Neutrophil (primary cell): ENCODE measurements at regions not wholly inside any gene's neighbourhood (a gene's known extent, or its start where the extent isn't known, plus 50 kb on each side); places are given as distances from the start of the nearest gene placed in this dataset.

Source experiments
- H3K27ac ChIP-seq: fragments of 200-600 bp; sonication (generic); 2 replicates; pipeline ENCODE4 v1.5.1; 2016; ENCODE audit warnings: mild to moderate bottlenecking, moderate library complexity
- H3K27me3 ChIP-seq: fragments of 200-600 bp; sonication (generic); 2 replicates; pipeline ENCODE4 v1.6.0; 2016; ENCODE audit warnings: mild to moderate bottlenecking
- H3K36me3 ChIP-seq: fragments of 200-600 bp; sonication (generic); 2 replicates; pipeline ENCODE4 v1.5.1; 2017
- H3K4me1 ChIP-seq, 2 experiments: fragments of 200-600 bp in 1 of 2; sonication (generic) in 1 of 2; 1 replicate in 1 of 2; 2 replicates in 1 of 2; pipeline versions ENCODE4 v1.5.1 to v1.6.1; 2013 to 2016; ENCODE audit warnings: low read depth in 1 of 2, low read length in 1 of 2, mild to moderate bottlenecking in 1 of 2, moderate library complexity in 1 of 2; ENCODE audit not compliant: control insufficient read depth in 1 of 2, insufficient read depth in 1 of 2
- H3K4me3 ChIP-seq, 2 experiments: fragments of 200-600 bp in 1 of 2; sonication (generic) in 1 of 2; 1 replicate in 1 of 2; 2 replicates in 1 of 2; pipeline ENCODE4 v1.5.1; 2013 to 2016; ENCODE audit warnings: low read depth in 1 of 2, low read length in 1 of 2, mild to moderate bottlenecking in 1 of 2, moderate library complexity in 1 of 2
- H3K9me3 ChIP-seq: fragments of 200-600 bp; sonication (generic); 2 replicates; pipeline ENCODE4 v1.5.1; 2016
- TF ChIP-seq, protein P1 (sequence below): fragments of 200-600 bp; sonication (generic); IDR thresholded peaks from 2 replicates; pipeline ENCODE4 v1.5.1; 2016; ENCODE audit warnings: antibody characterized with exemption

DNA sequence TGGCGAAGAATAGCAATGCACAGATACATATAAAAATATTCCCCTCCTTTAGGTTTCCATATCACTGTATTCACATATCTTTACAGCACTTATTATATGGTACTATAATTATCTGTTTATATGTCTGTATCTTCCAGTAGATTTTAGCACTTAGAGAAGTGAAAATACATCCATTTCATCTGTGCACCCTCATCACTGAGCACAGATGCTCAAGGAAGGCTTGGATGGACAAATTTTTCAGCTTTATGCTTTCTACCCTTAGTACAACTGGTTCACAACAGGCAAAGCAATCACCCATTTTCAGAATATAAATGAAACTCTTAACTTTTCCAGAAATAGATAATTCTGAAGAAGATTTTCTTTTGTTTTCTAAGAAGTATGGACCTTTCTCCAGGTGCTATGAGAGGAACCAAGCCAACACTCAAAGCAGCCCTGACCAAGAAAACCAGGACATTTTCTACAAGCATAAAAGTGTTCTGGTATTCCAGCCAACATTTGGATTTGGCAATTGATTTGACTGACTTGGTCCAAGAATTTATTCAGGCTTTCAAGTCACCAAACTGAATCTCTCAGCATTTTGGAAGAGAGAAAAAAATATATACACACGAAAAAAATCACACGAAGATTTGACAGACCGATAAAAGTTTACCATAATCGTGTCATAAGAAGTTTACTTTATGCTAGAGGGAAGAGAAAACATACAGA, 170.2 kb upstream of the CD180 start:
- Histone ChIP-seq H3K4me1 (no peaks in the 10 kb centered on the region), H3K36me3 (no peaks in the 10 kb centered on the region), H3K9me3 (no peaks in the 10 kb centered on the region), H3K27ac (no peak overlapping the region), H3K27me3 (no peaks in the 10 kb centered on the region), H3K4me3 (no peak overlapping the region)
- TF ChIP-seq, protein P1, sequence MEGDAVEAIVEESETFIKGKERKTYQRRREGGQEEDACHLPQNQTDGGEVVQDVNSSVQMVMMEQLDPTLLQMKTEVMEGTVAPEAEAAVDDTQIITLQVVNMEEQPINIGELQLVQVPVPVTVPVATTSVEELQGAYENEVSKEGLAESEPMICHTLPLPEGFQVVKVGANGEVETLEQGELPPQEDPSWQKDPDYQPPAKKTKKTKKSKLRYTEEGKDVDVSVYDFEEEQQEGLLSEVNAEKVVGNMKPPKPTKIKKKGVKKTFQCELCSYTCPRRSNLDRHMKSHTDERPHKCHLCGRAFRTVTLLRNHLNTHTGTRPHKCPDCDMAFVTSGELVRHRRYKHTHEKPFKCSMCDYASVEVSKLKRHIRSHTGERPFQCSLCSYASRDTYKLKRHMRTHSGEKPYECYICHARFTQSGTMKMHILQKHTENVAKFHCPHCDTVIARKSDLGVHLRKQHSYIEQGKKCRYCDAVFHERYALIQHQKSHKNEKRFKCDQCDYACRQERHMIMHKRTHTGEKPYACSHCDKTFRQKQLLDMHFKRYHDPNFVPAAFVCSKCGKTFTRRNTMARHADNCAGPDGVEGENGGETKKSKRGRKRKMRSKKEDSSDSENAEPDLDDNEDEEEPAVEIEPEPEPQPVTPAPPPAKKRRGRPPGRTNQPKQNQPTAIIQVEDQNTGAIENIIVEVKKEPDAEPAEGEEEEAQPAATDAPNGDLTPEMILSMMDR: no peak

DNA sequence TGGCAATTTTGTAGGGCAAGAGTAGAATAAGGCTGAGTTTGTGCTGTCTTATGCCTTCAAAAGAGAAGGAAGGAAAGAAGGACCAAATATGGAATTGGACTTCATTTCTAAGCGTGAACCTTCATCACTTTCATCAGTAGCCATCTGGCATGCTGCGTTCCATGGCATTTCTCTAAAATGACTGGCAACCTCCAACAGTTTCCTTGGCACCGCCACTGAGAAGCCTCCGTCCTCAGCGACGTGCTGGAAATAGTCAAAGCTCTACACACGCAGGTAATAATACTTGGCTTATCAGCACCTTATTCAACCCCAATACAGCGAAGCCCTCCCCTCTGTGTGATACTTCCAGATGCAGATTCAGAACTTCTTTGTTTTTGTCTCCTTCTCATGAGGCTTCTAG, 169.7 kb upstream of the CD180 start:
- no peaks in the 10 kb centered on the region for H3K36me3 ChIP-seq
- TF ChIP-seq, protein P1: no peak
- H3K27me3 ChIP-seq: no peaks in the 10 kb centered on the region
- H3K4me3 ChIP-seq: no peak overlapping the region
- no peak overlapping the region for H3K27ac ChIP-seq
- no peaks in the 10 kb centered on the region for H3K4me1 ChIP-seq
- no peaks in the 10 kb centered on the region for H3K9me3 ChIP-seq

DNA sequence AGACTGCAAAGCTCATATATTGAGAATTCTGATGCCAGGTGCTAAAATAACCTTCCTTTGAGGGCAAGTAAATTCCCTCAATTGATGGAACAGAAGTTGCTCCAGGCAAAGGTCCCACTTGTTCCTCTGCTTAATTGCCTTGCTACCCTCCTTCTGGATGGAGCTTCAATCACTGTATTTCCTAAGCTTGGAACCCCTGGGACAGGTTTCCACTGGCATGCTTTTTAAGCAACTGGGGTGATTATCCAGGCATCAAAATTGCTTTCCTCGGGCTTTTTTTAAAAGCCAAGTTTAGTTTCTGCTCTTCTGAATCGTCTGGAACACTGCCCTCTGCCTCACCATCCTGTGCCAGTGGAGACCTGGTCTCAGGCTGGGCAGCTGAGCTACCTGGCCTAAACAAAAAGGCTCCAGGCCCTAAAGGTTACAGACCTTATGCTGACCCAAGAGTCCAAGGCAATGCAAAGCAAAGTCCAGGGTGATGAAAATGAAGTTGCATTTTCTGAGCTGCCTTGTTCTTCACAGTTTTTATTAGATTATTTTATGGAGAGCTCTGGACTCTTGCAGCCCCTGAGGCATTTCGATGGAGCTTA, 167.9 kb upstream of the CD180 start:
- H3K4me3 ChIP-seq: no peak overlapping the region
- no peaks in the 10 kb centered on the region for H3K4me1 ChIP-seq
- no peaks in the 10 kb centered on the region for H3K36me3 ChIP-seq
- H3K27me3 ChIP-seq: no peaks in the 10 kb centered on the region
- TF ChIP-seq, protein P1: no peak
- H3K27ac ChIP-seq: no peak overlapping the region
- no peaks in the 10 kb centered on the region for H3K9me3 ChIP-seq

DNA sequence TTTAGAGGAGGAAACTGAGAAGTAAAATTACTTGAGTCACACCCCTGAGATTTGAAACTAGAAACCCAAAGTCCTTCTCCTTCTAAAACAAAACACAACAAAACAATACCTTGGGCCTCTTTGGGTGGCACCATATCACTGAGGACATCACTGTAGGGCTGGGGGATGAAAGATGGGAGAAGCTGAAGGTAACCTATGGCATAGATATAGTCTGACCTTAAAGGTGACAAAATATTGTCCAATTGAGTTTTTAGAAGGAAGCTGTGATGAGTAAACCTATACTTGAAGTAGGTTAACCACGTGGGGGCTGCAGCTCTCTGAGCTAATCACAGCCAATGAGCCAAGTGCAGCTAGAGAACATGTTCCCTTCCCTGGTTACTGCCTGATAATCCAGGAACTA, 167.4 kb upstream of the CD180 start:
- no peak overlapping the region for H3K27ac ChIP-seq
- H3K27me3 ChIP-seq: no peaks in the 10 kb centered on the region
- no peaks in the 10 kb centered on the region for H3K36me3 ChIP-seq
- no peaks in the 10 kb centered on the region for H3K9me3 ChIP-seq
- TF ChIP-seq, protein P1: no peak
- no peak overlapping the region for H3K4me3 ChIP-seq
- no peaks in the 10 kb centered on the region for H3K4me1 ChIP-seq

DNA sequence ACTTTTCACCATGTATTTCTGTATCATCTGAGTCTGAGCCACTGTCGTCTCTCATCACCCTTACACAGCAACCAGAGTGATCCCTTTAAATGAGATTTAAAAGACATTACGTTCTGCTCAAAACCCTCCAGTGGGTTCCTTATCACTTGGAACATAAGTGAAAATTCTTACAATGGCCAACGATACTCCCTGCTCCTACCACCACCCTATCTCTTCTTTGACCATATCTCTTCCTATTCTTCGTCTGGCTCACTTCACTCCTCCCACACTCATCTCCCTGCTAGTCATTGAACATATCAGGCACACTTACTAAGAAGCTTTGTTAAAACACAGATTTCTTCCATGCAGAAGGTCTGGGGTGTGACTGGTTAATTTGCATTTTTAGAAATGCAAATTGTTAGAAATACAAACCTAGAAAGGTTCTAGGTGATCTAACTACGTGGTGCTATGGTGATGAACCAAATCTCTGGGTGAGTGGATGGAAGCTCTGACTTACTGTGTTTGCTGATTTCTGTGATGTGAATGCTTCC, 166.6 kb upstream of the CD180 start:
- no peaks in the 10 kb centered on the region for H3K4me1 ChIP-seq
- TF ChIP-seq, protein P1: no peak

More for the DNA sequence above, 166.6 kb upstream of the CD180 start:
- H3K27ac ChIP-seq: no peak overlapping the region
- no peaks in the 10 kb centered on the region for H3K9me3 ChIP-seq
- no peaks in the 10 kb centered on the region for H3K27me3 ChIP-seq
- H3K4me3 ChIP-seq: no peak overlapping the region
- no peaks in the 10 kb centered on the region for H3K36me3 ChIP-seq
